BE2C (cell line): ENCODE measurements at regions not wholly inside any gene's neighbourhood (a gene's known extent, or its start where the extent isn't known, plus 50 kb on each side); places are given as distances from the start of the nearest gene placed in this dataset.

Source experiments
- DNase-seq: peaks from one replicate; pipeline ENCODE4 v3.0.0-alpha.2; 2020
- H3K27me3 ChIP-seq: fragments of 250-450 bp; sonication (Bioruptor Pico); 2 replicates; pipeline ENCODE4 v1.5.1; 2020; ENCODE audit warnings: mild to moderate bottlenecking
- H3K36me3 ChIP-seq: fragments of 250-450 bp; sonication (Bioruptor Pico); 2 replicates; pipeline ENCODE4 v1.5.1; 2020; ENCODE audit warnings: mild to moderate bottlenecking
- H3K4me1 ChIP-seq: fragments of 250-450 bp; sonication (Bioruptor Pico); 2 replicates; pipeline ENCODE4 v1.5.1; 2020
- H3K4me3 ChIP-seq: 2 replicates; pipeline ENCODE4 v1.5.1; 2011; ENCODE audit warnings: low read depth, low read length
- H3K9me3 ChIP-seq: fragments of 250-450 bp; sonication (Bioruptor Pico); 2 replicates; pipeline ENCODE4 v1.5.1; 2020
- TF ChIP-seq, protein P1 (sequence below): IDR thresholded peaks from 2 replicates; pipeline ENCODE4 v1.5.1; 2012; ENCODE audit warnings: mild to moderate bottlenecking, low read depth, low read length

DNA sequence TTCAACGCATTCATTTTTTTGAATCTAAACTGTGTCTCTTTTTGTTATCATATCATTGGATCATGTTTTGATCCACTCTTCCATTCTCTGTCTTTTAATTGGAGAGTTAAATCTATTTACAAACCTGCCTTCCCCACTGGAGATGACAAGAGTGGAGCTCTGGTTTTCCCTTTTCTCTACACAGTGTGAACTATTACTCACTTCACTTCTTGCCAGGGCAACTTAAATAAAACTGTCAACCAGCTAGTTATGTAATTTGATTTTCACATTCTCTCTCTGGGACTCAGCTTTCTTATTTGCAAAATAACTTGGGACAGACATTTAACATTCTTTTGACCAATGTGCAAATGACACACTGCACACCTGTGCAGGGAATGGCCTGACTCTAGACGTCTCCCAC, 230.8 kb upstream of the CST7 start:
- H3K36me3 ChIP-seq, result no peaks in the 10 kb centered on the region
- no peak for DNase-seq
- H3K9me3 ChIP-seq, result no peaks in the 10 kb centered on the region
- H3K4me1 ChIP-seq, result peaks cover 8% of the 10 kb centered on the region
- H3K4me3 ChIP-seq, result no peak overlapping the region
- H3K27me3 ChIP-seq, result no peaks in the 10 kb centered on the region
- TF ChIP-seq, protein P1, sequence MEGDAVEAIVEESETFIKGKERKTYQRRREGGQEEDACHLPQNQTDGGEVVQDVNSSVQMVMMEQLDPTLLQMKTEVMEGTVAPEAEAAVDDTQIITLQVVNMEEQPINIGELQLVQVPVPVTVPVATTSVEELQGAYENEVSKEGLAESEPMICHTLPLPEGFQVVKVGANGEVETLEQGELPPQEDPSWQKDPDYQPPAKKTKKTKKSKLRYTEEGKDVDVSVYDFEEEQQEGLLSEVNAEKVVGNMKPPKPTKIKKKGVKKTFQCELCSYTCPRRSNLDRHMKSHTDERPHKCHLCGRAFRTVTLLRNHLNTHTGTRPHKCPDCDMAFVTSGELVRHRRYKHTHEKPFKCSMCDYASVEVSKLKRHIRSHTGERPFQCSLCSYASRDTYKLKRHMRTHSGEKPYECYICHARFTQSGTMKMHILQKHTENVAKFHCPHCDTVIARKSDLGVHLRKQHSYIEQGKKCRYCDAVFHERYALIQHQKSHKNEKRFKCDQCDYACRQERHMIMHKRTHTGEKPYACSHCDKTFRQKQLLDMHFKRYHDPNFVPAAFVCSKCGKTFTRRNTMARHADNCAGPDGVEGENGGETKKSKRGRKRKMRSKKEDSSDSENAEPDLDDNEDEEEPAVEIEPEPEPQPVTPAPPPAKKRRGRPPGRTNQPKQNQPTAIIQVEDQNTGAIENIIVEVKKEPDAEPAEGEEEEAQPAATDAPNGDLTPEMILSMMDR, result no peak

DNA sequence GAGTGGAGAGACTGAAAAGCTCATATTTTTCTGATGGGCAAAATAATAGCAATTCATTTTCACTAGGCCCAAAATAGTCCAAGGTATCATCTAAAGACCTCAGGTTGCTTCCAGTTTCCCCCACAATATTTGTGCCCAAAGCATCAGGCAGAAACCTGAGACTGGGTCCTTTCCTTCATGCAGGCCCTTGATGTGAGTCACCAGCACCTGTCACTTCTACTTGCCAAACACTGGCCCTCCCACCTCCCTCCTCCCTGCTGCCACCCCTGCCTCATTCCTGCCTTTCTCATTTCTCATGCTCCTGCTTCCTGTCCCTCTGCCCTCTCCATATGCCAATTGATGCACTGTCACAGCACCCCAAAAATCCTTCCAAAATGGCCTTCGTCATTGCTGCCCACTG, 230.4 kb upstream of the CST7 start:
- H3K27me3 ChIP-seq, result no peaks in the 10 kb centered on the region
- no peak overlapping the region for H3K4me3 ChIP-seq
- TF ChIP-seq, protein P1, result no peak
- H3K36me3 ChIP-seq, result no peaks in the 10 kb centered on the region
- H3K4me1 ChIP-seq, result peaks cover 10% of the 10 kb centered on the region
- no peak for DNase-seq
- H3K9me3 ChIP-seq, result no peaks in the 10 kb centered on the region

DNA sequence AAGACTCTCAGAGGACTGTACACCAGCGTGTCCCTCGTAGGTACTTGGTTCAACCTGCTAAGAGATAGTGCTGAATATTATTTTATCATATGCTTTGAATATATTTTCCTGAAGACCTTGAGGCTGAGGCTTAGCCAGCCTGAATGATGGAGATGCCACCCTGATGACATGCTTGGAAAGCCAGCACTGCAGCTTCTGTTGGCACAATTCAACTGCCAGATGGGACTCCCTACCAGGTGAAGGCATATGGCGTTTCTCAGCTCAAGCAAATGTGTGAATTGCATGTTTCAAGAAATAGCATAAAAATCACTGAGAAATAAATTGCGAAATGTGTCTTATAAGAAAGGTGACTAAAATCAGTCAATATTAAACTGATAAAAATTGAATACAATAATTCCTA, 228.1 kb upstream of the CST7 start:
- TF ChIP-seq, protein P1, result no peak
- Histone ChIP-seq H3K36me3 (no peaks in the 10 kb centered on the region), H3K4me1 (peaks cover 10% of the 10 kb centered on the region), H3K4me3 (no peak overlapping the region), H3K27me3 (no peaks in the 10 kb centered on the region), H3K9me3 (no peaks in the 10 kb centered on the region)
- DNase-seq, result no peak

DNA sequence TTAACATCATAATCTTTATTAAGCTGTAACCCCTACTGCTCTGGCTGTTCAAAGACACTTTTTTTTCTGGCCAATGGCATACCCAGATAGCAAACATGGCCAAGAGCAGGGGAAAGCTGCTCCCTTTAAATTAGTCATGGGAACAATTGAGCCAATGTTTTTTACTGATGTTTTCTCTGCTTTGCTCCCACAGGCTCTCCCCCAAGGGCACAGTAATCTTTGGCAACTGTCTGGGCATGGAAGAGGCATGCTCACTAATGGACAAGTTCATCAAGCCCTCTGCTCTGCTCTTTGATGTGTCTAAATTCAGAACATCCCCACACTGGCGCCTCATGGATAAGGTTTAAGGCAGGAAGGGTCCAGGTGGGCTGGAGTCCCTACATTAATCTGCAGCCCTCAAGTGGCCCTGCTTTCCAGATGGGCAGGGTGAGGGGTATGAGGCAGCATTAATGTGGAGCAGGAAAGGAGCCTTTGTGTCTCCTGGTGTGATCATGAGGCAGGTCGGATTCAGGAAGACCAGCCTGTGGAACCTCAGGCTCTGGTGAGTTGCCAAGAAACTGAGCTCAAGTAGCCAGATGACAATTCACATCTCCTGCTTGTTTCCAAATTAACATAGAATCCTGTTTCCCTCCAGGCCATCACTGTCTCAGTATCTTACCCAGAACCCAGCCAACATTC, 227.0 kb upstream of the CST7 start:
- peaks cover 10% of the 10 kb centered on the region for H3K4me1 ChIP-seq
- no peaks in the 10 kb centered on the region for H3K9me3 ChIP-seq
- H3K36me3 ChIP-seq, result no peaks in the 10 kb centered on the region
- no peak overlapping the region for H3K4me3 ChIP-seq
- TF ChIP-seq, protein P1, result no peak
- DNase-seq, result no peak
- H3K27me3 ChIP-seq, result no peaks in the 10 kb centered on the region

DNA sequence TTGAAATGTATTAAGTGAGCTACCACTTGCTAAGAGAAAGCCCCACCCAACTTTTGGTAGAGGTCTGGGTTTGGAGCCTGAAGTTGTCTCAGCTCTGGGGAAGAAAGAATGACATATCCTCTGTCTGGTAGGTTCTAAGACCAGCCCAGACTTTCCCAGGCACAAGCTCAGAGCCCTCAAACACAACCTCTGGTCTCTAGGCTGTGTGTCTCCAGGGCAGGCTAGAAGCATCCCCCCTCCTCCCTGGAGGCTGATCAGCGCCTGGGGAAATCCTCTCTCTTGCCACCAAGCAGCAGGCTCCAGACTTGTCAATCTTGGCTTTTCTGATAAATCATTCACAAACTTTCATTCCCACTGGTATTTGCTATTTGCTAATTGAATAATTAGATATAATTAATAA, 226.5 kb upstream of the CST7 start:
- DNase-seq, result no peak
- Histone ChIP-seq H3K4me3 (no peak overlapping the region), H3K4me1 (peaks cover 10% of the 10 kb centered on the region), H3K9me3 (no peaks in the 10 kb centered on the region; the same call in 1 of the 2 replicates), H3K36me3 (no peaks in the 10 kb centered on the region), H3K27me3 (no peaks in the 10 kb centered on the region; the same call in 1 of the 2 replicates)
- TF ChIP-seq, protein P1, result no peak

DNA sequence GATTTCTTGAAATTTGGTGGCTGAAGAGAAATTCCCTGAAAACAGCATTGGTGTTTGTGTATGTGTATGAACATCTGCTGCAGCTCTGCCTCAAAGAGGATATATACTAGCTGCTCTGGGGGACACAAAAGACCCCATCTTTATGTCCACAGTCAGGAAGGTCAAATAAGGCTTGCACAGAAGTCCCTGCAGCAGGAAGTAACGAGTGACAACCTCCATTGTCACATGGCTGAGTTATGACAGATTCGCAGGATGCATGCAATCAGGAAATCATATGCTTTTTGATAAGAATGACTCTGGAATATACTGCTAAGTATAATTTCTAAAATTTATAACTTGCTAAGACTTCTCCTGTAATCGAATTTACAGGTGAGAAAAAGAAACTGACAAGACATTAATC, 225.9 kb upstream of the CST7 start:
- H3K36me3 ChIP-seq, result no peaks in the 10 kb centered on the region
- H3K9me3 ChIP-seq, result no peaks in the 10 kb centered on the region; the same call in 1 of the 2 replicates
- TF ChIP-seq, protein P1, result no peak
- no peak overlapping the region for H3K4me3 ChIP-seq
- no peaks in the 10 kb centered on the region; the same call in 1 of the 2 replicates for H3K27me3 ChIP-seq
- H3K4me1 ChIP-seq, result peaks cover 10% of the 10 kb centered on the region
- no peak for DNase-seq
